C4-2B (cell line): ENCODE measurements at regions not wholly inside any gene's neighbourhood (a gene's known extent, or its start where the extent isn't known, plus 50 kb on each side); places are given as distances from the start of the nearest gene placed in this dataset.

Source experiments
- CTCF ChIP-seq: fragments of 450-650 bp; conservative IDR thresholded peaks from 2 replicates; pipeline ENCODE4 v1.5.1; 2017; ENCODE audit warnings: mild to moderate bottlenecking
- ZFX ChIP-seq: fragments of 450-650 bp; IDR thresholded peaks from 2 replicates; pipeline ENCODE4 v1.6.1; 2017

DNA sequence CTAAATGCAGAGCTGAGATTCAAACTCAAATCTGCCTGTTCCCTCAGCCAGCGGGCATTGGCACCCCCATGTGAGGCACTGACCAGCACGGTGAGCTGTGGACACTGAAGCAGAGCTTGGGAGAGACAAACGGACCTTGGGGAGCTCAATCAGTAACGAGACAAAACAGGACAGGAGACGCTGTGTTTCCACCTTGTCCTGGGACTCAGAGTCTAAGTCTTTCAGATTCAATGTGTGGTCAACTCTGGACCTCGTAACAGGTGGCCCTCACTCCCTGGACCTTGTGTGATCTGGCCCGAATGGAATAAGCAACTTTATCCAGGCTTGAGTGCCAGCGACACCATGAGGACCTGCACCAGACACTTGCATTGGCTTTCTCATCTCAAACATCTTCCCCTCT lies 232.5 kb downstream of the UACA start:
- TF ChIP-seq CTCF (no peak), ZFX (no peak)
